H9 (cell line): ENCODE measurements at regions not wholly inside any gene's neighbourhood (a gene's known extent, or its start where the extent isn't known, plus 50 kb on each side); places are given as distances from the start of the nearest gene placed in this dataset.

Experiments used
- DNase-seq: peaks from one replicate; pipeline ENCODE4 v3.0.0-alpha.2; 2017
- H2AFZ ChIP-seq: one replicate; pipeline ENCODE4 v1.6.1; 2013; ENCODE audit warnings: mild to moderate bottlenecking, low read length, control low read depth, moderate library complexity
- H2AK5ac ChIP-seq: 2 replicates; pipeline ENCODE4 v1.6.1; 2013; ENCODE audit warnings: low read length, control low read depth, mixed read lengths; ENCODE audit not compliant: insufficient read length
- H2BK120ac ChIP-seq: one replicate; pipeline ENCODE4 v1.6.1; 2013; ENCODE audit warnings: low read depth, mild to moderate bottlenecking, low read length, control low read depth, inconsistent platforms; ENCODE audit not compliant: poor library complexity, severe bottlenecking
- H2BK12ac ChIP-seq: 2 replicates; pipeline ENCODE4 v1.6.1; 2013; ENCODE audit warnings: low read length, control low read depth, mixed read lengths, low read depth; ENCODE audit not compliant: insufficient read length
- H2BK15ac ChIP-seq: 2 replicates; pipeline ENCODE4 v1.6.1; 2013; ENCODE audit warnings: low read depth, low read length, control low read depth
- H2BK20ac ChIP-seq: one replicate; pipeline ENCODE4 v1.6.1; 2013; ENCODE audit warnings: low read depth, mild to moderate bottlenecking, low read length, control low read depth, inconsistent platforms; ENCODE audit not compliant: poor library complexity, severe bottlenecking
- H2BK5ac ChIP-seq: 2 replicates; pipeline ENCODE4 v1.6.1; 2013; ENCODE audit warnings: low read length, control low read depth, mixed read lengths; ENCODE audit not compliant: insufficient read length
- H3K14ac ChIP-seq: 2 replicates; pipeline ENCODE4 v1.6.1; 2013; ENCODE audit warnings: low read length, control low read depth; ENCODE audit not compliant: insufficient read depth
- H3K18ac ChIP-seq: 2 replicates; pipeline ENCODE4 v1.6.1; 2013; ENCODE audit warnings: low read depth, mild to moderate bottlenecking, mixed read lengths, low read length, control low read depth; ENCODE audit not compliant: insufficient read length
- H3K23ac ChIP-seq: 2 replicates; pipeline ENCODE4 v1.6.1; 2013; ENCODE audit warnings: low read length, control low read depth, mixed read lengths, low read depth; ENCODE audit not compliant: insufficient read length
- H3K23me2 ChIP-seq: 2 replicates; pipeline ENCODE4 v1.6.1; 2013; ENCODE audit warnings: low read depth, mild to moderate bottlenecking, mixed read lengths, low read length, control low read depth; ENCODE audit not compliant: insufficient read length, poor library complexity, severe bottlenecking
- H3K27ac ChIP-seq: 2 replicates; pipeline ENCODE4 v1.5.1; 2013; ENCODE audit warnings: low read length, control low read depth, mixed read lengths, low read depth; ENCODE audit not compliant: insufficient read length
- H3K27me3 ChIP-seq: 2 replicates; pipeline ENCODE4 v1.6.1; 2013; ENCODE audit warnings: low read length, control low read depth, inconsistent platforms; ENCODE audit not compliant: insufficient read depth
- H3K4ac ChIP-seq: 2 replicates; pipeline ENCODE4 v1.6.1; 2013; ENCODE audit warnings: low read depth, mild to moderate bottlenecking, control low read depth, inconsistent platforms, low read length, moderate library complexity
- H3K4me1 ChIP-seq: 2 replicates; pipeline ENCODE4 v1.6.1; 2013; ENCODE audit warnings: low read length, control low read depth, inconsistent platforms; ENCODE audit not compliant: insufficient read depth
- H3K4me2 ChIP-seq: 2 replicates; pipeline ENCODE4 v1.6.1; 2013; ENCODE audit warnings: low read length, control low read depth, mixed read lengths; ENCODE audit not compliant: insufficient read length, insufficient read depth
- H3K56ac ChIP-seq: 2 replicates; pipeline ENCODE4 v1.6.1; 2013; ENCODE audit warnings: low read depth, mild to moderate bottlenecking, mixed read lengths, low read length, control low read depth; ENCODE audit not compliant: insufficient read length
- H3K79me1 ChIP-seq: 2 replicates; pipeline ENCODE4 v1.6.1; 2013; ENCODE audit warnings: low read depth, mild to moderate bottlenecking, moderate library complexity, low read length, control low read depth, inconsistent platforms; ENCODE audit not compliant: insufficient read depth, poor library complexity, severe bottlenecking
- H3K79me2 ChIP-seq: 2 replicates; pipeline ENCODE4 v1.6.1; 2013; ENCODE audit warnings: low read length, control low read depth, inconsistent platforms; ENCODE audit not compliant: insufficient read depth
- H3K9ac ChIP-seq: 2 replicates; pipeline ENCODE4 v1.6.1; 2013; ENCODE audit warnings: low read length, control low read depth, mixed read lengths; ENCODE audit not compliant: insufficient read length; ENCODE audit errors: extremely low read depth
- H3K9me3 ChIP-seq: one replicate; pipeline ENCODE4 v1.6.1; 2013; ENCODE audit warnings: low read depth, low read length, inconsistent platforms; ENCODE audit not compliant: control insufficient read depth
- H3T11ph ChIP-seq: one replicate; pipeline ENCODE4 v1.6.1; 2013; ENCODE audit warnings: mild to moderate bottlenecking, low read length, control low read depth, inconsistent platforms
- H4K20me1 ChIP-seq: one replicate; pipeline ENCODE4 v1.6.1; 2013; ENCODE audit not compliant: control insufficient read depth, insufficient read length, insufficient read depth
- H4K5ac ChIP-seq: 2 replicates; pipeline ENCODE4 v1.6.1; 2013; ENCODE audit warnings: low read depth, mild to moderate bottlenecking, mixed read lengths, low read length, control low read depth; ENCODE audit not compliant: insufficient read length
- H4K8ac ChIP-seq: replicated peaks from 2 replicates; pipeline ENCODE4 v1.6.1; 2013; ENCODE audit warnings: low read length, control low read depth, mixed read lengths, low read depth; ENCODE audit not compliant: insufficient read length
- H4K91ac ChIP-seq: 2 replicates; pipeline ENCODE4 v1.6.1; 2013; ENCODE audit warnings: low read depth, mild to moderate bottlenecking, moderate library complexity, mixed read lengths, low read length, control low read depth; ENCODE audit not compliant: insufficient read length
- H3K27ac Mint-ChIP-seq, 3 experiments: 2 replicates in 2 of 3; 3 replicates in 1 of 3; pipeline ENCODE4 v1.8.0; 2020 to 2021; ENCODE audit warnings: mixed read lengths in 3 of 3, mild to moderate bottlenecking in 1 of 3, moderate library complexity in 1 of 3
- H3K27me3 Mint-ChIP-seq: 2 replicates; pipeline ENCODE4 v1.8.0; 2021; ENCODE audit warnings: low read depth, mild to moderate bottlenecking, moderate library complexity, mixed read lengths
- H3K36me3 Mint-ChIP-seq, 3 experiments: 2 replicates in 2 of 3; 3 replicates in 1 of 3; pipeline ENCODE4 v1.8.0; 2020 to 2021; ENCODE audit warnings: low read depth in 3 of 3, mixed read lengths in 3 of 3; ENCODE audit not compliant: insufficient read depth in 1 of 3
- H3K4me1 Mint-ChIP-seq, 2 experiments: 2 replicates each; pipeline ENCODE4 v1.8.0; 2020; ENCODE audit warnings: mixed read lengths in 2 of 2
- H3K4me3 Mint-ChIP-seq, 2 experiments: 2 replicates in 1 of 2; 3 replicates in 1 of 2; pipeline ENCODE4 v1.8.0; 2020 to 2021; ENCODE audit warnings: mild to moderate bottlenecking in 2 of 2, mixed read lengths in 2 of 2, moderate library complexity in 1 of 2
- H3K9me3 Mint-ChIP-seq, 2 experiments: 2 replicates in 1 of 2; 3 replicates in 1 of 2; pipeline ENCODE4 v1.8.0; 2020; ENCODE audit warnings: mild to moderate bottlenecking in 2 of 2, mixed read lengths in 2 of 2, moderate library complexity in 1 of 2
- CTCF ChIP-seq: fragments of 200-600 bp; sonication (generic); conservative IDR thresholded peaks from 3 replicates; pipeline ENCODE4 v1.8.0; 2021; ENCODE audit warnings: antibody characterized with exemption, mild to moderate bottlenecking
- WGBS: extraction: QIAGEN DNeasy Blood & Tissue Kit; methylation state at CpG from one replicate; pipeline ENCODE4 v1.1.7; 2013; ENCODE audit warnings: missing lambda C conversion rate, low lambda C conversion rate, mixed read lengths; ENCODE audit not compliant: insufficient read length; ENCODE audit errors: extremely low coverage; 5-methylcytosine and 5-hydroxymethylcytosine counted together

DNA sequence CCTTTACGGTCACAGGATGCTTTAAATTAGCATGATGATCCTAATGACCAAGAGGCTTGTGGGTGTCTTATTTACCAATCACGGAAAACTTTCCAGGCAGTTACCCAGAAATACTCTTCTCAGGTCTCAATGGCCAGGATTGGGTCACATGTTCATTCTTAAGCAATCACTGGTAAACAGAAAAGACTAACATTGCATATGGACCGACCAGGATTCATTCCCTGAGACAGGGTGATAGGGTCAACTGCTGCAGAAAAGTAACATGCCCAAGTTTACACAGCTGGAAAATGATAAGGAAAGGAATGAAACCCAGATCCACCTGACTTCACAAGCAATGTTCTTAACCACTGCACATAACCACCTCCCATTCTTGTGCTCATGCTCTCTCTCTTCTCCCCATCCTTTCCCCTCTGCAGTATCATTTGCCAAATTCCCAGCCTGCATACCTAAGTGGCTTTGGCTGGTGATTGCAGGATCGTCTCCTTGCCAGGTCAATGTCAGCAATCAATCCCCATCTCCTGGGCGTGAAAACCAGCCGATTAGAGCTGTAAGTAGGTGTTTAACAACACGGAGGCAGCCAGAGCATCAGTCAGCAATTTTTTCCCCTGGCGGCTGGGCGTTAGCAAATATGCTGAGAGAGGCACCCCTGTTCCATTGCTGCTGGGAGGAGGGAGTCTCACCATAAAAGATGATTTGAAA lies 219.4 kb downstream of the NMUR2 start:
- no peak overlapping the region for H3K4me3 Mint-ChIP-seq
- H3K79me2 ChIP-seq = no peaks in the 10 kb centered on the region
- no peak overlapping the region for H2BK15ac ChIP-seq
- H3K27ac ChIP-seq = no peak overlapping the region
- no peak overlapping the region for H2AFZ ChIP-seq
- H3K9me3 Mint-ChIP-seq = peaks cover 5 to 7% of the 10 kb centered on the region in 2 experiments
- peak overlapping the region in 1 of 3 experiments; percentile 60; a peak in 1 of 7 replicates for H3K27ac Mint-ChIP-seq
- no peak overlapping the region for H2BK20ac ChIP-seq
- no peaks in the 10 kb centered on the region for H3K27me3 ChIP-seq
- H3K4me2 ChIP-seq = no peak overlapping the region
- H3K9ac ChIP-seq = no peak overlapping the region
- H2AK5ac ChIP-seq = no peak overlapping the region
- H3K27me3 Mint-ChIP-seq = peaks cover 1% of the 10 kb centered on the region
- no peaks in the 10 kb centered on the region for H3K4me1 ChIP-seq
- H2BK5ac ChIP-seq = no peak overlapping the region
- no CpG with 5 or more reads among the region's 9 CpGs for WGBS
- no peak overlapping the region for H4K91ac ChIP-seq
- H3K4ac ChIP-seq = no peak overlapping the region
- H3K14ac ChIP-seq = no peak overlapping the region
- H4K20me1 ChIP-seq = no peaks in the 10 kb centered on the region
- no peak overlapping the region for H3K18ac ChIP-seq
- H3K79me1 ChIP-seq = no peaks in the 10 kb centered on the region
- no peak overlapping the region for H2BK12ac ChIP-seq
- no peak for TF ChIP-seq CTCF
- no peak overlapping the region for H4K5ac ChIP-seq
- no peak overlapping the region for H4K8ac ChIP-seq
- H3T11ph ChIP-seq = no peak overlapping the region
- peaks cover under 1 to 3% (median 3%) of the 10 kb centered on the region in 3 experiments; a peak in 3 of 7 replicates for H3K36me3 Mint-ChIP-seq
- no peak overlapping the region for H3K56ac ChIP-seq
- H3K9me3 ChIP-seq = no peaks in the 10 kb centered on the region
- H3K4me1 Mint-ChIP-seq = peaks cover 2 to 7% of the 10 kb centered on the region in 2 experiments; a peak in 3 of 4 replicates
- no peak overlapping the region for H2BK120ac ChIP-seq
- no peak overlapping the region for H3K23ac ChIP-seq
- DNase-seq = no peak
- H3K23me2 ChIP-seq = no peaks in the 10 kb centered on the region
